Osteoblast (primary cell): ENCODE measurements at regions not wholly inside any gene's neighbourhood (a gene's known extent, or its start where the extent isn't known, plus 50 kb on each side); places are given as distances from the start of the nearest gene placed in this dataset.

Experiments used
- DNase-seq: peaks from one replicate; pipeline ENCODE4 v3.0.0; 2011; ENCODE audit warnings: low spot score, mixed read lengths; ENCODE audit not compliant: insufficient read length; ENCODE audit errors: missing footprints
- H2AFZ ChIP-seq: 2 replicates; pipeline ENCODE4 v1.6.0; 2011; ENCODE audit warnings: mild to moderate bottlenecking, low read length
- H3K27ac ChIP-seq: 2 replicates; pipeline ENCODE4 v1.5.1; 2011; ENCODE audit warnings: mild to moderate bottlenecking, low read depth, low read length, moderate library complexity
- H3K27me3 ChIP-seq: 2 replicates; pipeline ENCODE4 v1.6.0; 2012; ENCODE audit warnings: mild to moderate bottlenecking, control low read depth, inconsistent platforms, low read length, moderate library complexity; ENCODE audit not compliant: insufficient read depth
- H3K36me3 ChIP-seq: 2 replicates; pipeline ENCODE4 v1.5.1; 2011; ENCODE audit warnings: mild to moderate bottlenecking, low read length, control low read depth, moderate library complexity; ENCODE audit not compliant: insufficient read depth
- H3K4me1 ChIP-seq: 2 replicates; pipeline ENCODE4 v1.5.1; 2011; ENCODE audit warnings: mild to moderate bottlenecking, low read length, control low read depth, moderate library complexity; ENCODE audit not compliant: insufficient read depth
- H3K4me2 ChIP-seq: 2 replicates; pipeline ENCODE4 v1.6.0; 2011; ENCODE audit warnings: mild to moderate bottlenecking, low read length; ENCODE audit not compliant: insufficient read depth
- H3K4me3 ChIP-seq: fragments of 200-600 bp; sonication (generic); 3 replicates; pipeline ENCODE4 v1.5.1; 2012; ENCODE audit warnings: mild to moderate bottlenecking, low read length, inconsistent platforms; ENCODE audit not compliant: insufficient read depth
- H3K79me2 ChIP-seq: 2 replicates; pipeline ENCODE4 v1.6.0; 2012; ENCODE audit warnings: mild to moderate bottlenecking, low read length, control low read depth, inconsistent platforms; ENCODE audit not compliant: insufficient read depth
- H3K9me3 ChIP-seq: 2 replicates; pipeline ENCODE4 v1.5.1; 2011; ENCODE audit warnings: low read depth, low read length, control low read depth
- H4K20me1 ChIP-seq: 2 replicates; pipeline ENCODE4 v1.6.0; 2012; ENCODE audit warnings: mild to moderate bottlenecking, low read length, control low read depth; ENCODE audit not compliant: insufficient read depth
- CTCF ChIP-seq: IDR thresholded peaks from 2 replicates; pipeline ENCODE4 v1.5.1; 2011; ENCODE audit warnings: mild to moderate bottlenecking, low read depth, low read length, moderate library complexity; ENCODE audit errors: extremely low read depth

- DNase-seq: no peak
- H4K20me1 ChIP-seq: no peaks in the 10 kb centered on the region
- no peak overlapping the region for H2AFZ ChIP-seq
- H3K27ac ChIP-seq: no peak overlapping the region
- H3K4me2 ChIP-seq: no peak overlapping the region
- peaks cover 21% of the 10 kb centered on the region for H3K4me1 ChIP-seq
- no peaks in the 10 kb centered on the region for H3K79me2 ChIP-seq
- H3K9me3 ChIP-seq: no peaks in the 10 kb centered on the region
- no peak for TF ChIP-seq CTCF
- no peaks in the 10 kb centered on the region for H3K36me3 ChIP-seq
- no peak overlapping the region for H3K4me3 ChIP-seq
- H3K27me3 ChIP-seq: no peaks in the 10 kb centered on the region
These were observed 364.8 kb upstream of the PROK2 start for GRCh38 chr3:72149645-72150300.

GRCh38 chr3:72147600-72147999, 362.7 kb upstream of the PROK2 start:
- Histone ChIP-seq H3K79me2 (no peaks in the 10 kb centered on the region), H3K4me1 (peaks cover 18% of the 10 kb centered on the region), H4K20me1 (no peaks in the 10 kb centered on the region), H2AFZ (no peak overlapping the region), H3K4me2 (no peak overlapping the region), H3K27ac (no peak overlapping the region), H3K9me3 (no peaks in the 10 kb centered on the region), H3K4me3 (no peak overlapping the region), H3K27me3 (no peaks in the 10 kb centered on the region), H3K36me3 (no peaks in the 10 kb centered on the region)
- no peak for TF ChIP-seq CTCF
- DNase-seq: no peak

- Histone ChIP-seq H3K4me1 (peaks cover 13% of the 10 kb centered on the region), H3K79me2 (no peaks in the 10 kb centered on the region), H3K36me3 (no peaks in the 10 kb centered on the region), H4K20me1 (no peaks in the 10 kb centered on the region), H2AFZ (no peak overlapping the region), H3K9me3 (no peaks in the 10 kb centered on the region), H3K27ac (peak overlapping the region; percentile 69), H3K27me3 (no peaks in the 10 kb centered on the region), H3K4me3 (no peak overlapping the region), H3K4me2 (no peak overlapping the region)
- no peak for TF ChIP-seq CTCF
- no peak for DNase-seq
These were observed 360.8 kb upstream of the PROK2 start for GRCh38 chr3:72145506-72146380.

- peaks cover 13% of the 10 kb centered on the region for H3K4me1 ChIP-seq
- no peaks in the 10 kb centered on the region for H4K20me1 ChIP-seq
- H2AFZ ChIP-seq: no peak overlapping the region
- no peaks in the 10 kb centered on the region for H3K9me3 ChIP-seq
- no peak overlapping the region for H3K4me3 ChIP-seq
- H3K4me2 ChIP-seq: no peak overlapping the region
- H3K36me3 ChIP-seq: no peaks in the 10 kb centered on the region
- TF ChIP-seq CTCF: no peak
- no peaks in the 10 kb centered on the region for H3K27me3 ChIP-seq
- no peak for DNase-seq
- H3K27ac ChIP-seq: no peak overlapping the region
- H3K79me2 ChIP-seq: no peaks in the 10 kb centered on the region
These were observed 360.0 kb upstream of the PROK2 start for GRCh38 chr3:72144773-72145505.
